Duodenal mucosa (tissue), 2 donors: ENCODE measurements at regions not wholly inside any gene's neighbourhood (a gene's known extent, or its start where the extent isn't known, plus 50 kb on each side); places are given as distances from the start of the nearest gene placed in this dataset.
"Not testable (repeated sequence)": the region's sequence is repeated elsewhere in the genome, so short reads cannot be mapped to it uniquely, and the experiment has no call there.

Experiments
- H3K27ac ChIP-seq: one replicate; pipeline ENCODE4 v1.7.0; 2013; ENCODE audit warnings: low read depth, low read length
- H3K27me3 ChIP-seq, 2 donors: one replicate each; pipeline ENCODE4 v1.7.0; 2013; ENCODE audit warnings: low read length in 2 of 2, control low read depth in 1 of 2; ENCODE audit not compliant: insufficient read depth in 2 of 2, control insufficient read depth in 1 of 2
- H3K36me3 ChIP-seq, 2 donors: one replicate each; pipeline ENCODE4 v1.7.0; 2013; ENCODE audit warnings: low read length in 2 of 2, control low read depth in 1 of 2; ENCODE audit not compliant: insufficient read depth in 2 of 2, control insufficient read depth in 1 of 2
- H3K4me1 ChIP-seq, 2 donors: one replicate each; pipeline ENCODE4 v1.7.0; 2013; ENCODE audit warnings: low read length in 2 of 2, control low read depth in 1 of 2; ENCODE audit not compliant: insufficient read depth in 2 of 2, control insufficient read depth in 1 of 2
- H3K4me3 ChIP-seq, 2 donors: one replicate each; pipeline ENCODE4 v1.7.0; 2013; ENCODE audit warnings: low read length in 2 of 2, low read depth in 1 of 2
- H3K9ac ChIP-seq, 2 donors: one replicate each; pipeline ENCODE4 v1.7.0; 2013; ENCODE audit warnings: low read length in 2 of 2, low read depth in 1 of 2
- H3K9me3 ChIP-seq, 2 donors: one replicate each; pipeline ENCODE4 v1.7.0; 2013; ENCODE audit warnings: low read length in 2 of 2, control low read depth in 1 of 2; ENCODE audit not compliant: control insufficient read depth in 1 of 2

DNA sequence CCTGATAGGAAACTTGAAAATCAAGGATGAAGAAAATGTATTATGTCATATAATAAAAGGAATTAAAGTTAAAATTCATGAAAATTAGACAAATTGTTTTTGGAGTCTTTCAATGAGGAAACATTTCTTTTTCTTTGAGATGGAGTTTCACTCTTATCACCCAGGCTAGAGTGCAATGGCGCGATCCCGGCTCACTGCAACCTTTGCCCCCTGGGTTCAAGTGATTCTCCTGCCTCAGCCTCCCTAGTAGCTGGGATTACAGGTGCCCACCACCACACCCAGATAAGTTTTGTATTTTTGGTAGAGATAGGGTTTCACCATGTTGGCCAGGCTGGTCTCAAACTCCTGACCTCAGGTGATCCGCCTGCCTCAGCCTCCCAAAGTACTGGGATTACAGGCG, 285.7 kb downstream of the CYRIA start:
- H3K4me3 ChIP-seq, H3K9ac ChIP-seq, H3K9me3 ChIP-seq, H3K4me1 ChIP-seq, H3K27ac ChIP-seq, H3K27me3 ChIP-seq, H3K36me3 ChIP-seq: not testable (repeated sequence)

GRCh38 chr2:16379061-16379460, 286.6 kb downstream of the CYRIA start:
- H3K36me3 ChIP-seq, H3K9me3 ChIP-seq, H3K4me3 ChIP-seq, H3K9ac ChIP-seq, H3K27ac ChIP-seq, H3K27me3 ChIP-seq, H3K4me1 ChIP-seq: not testable (repeated sequence)

DNA sequence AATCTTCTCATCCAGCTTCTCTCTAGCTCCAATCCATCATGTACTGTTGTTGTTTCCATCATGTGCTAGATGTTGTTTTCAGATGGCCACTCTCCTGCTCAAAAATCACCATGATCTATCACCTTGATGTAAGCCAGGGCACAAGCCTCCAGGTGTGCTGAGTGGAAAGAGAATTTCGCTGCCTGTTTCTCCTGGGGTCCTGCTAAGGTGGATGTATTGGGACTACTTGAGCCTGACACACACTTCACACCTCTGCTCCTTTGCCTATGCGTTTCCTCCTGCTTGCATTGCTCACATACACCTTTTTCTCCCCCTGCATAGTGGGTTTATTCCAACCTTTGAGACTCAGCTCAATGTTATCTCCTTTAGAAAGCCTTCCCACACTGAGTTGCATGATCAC, 287.6 kb downstream of the CYRIA start:
- Histone ChIP-seq H3K27ac (no peak overlapping the region), H3K4me3 (no peak overlapping the region), H3K9me3 (no peaks in the 10 kb centered on the region), H3K9ac (no peak overlapping the region), H3K36me3 (no peaks in the 10 kb centered on the region), H3K4me1 (no peaks in the 10 kb centered on the region), H3K27me3 (no peaks in the 10 kb centered on the region)

DNA sequence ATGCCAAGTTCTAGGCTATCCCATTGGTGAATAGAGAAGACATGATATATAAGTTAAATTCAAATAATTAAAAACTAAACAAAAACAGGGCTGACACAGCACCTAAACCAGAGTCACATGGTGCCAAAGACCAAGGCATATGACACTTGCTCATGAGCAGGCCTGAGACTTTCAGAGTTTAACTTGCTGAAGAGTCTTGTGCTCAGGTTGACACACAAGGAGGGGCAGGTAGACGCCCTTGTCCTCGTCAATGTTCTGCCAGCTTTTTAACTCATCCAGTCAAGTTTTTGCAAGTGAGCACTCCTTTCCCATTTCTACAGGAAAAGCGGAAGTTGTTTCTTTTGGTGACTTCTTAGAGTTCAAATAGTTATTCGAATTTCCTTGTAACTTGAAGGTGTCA, 289.7 kb downstream of the CYRIA start:
- no peak overlapping the region for H3K4me3 ChIP-seq
- no peak overlapping the region for H3K9ac ChIP-seq
- no peak overlapping the region for H3K27ac ChIP-seq
- no peaks in the 10 kb centered on the region for H3K9me3 ChIP-seq
- no peaks in the 10 kb centered on the region for H3K4me1 ChIP-seq
- no peaks in the 10 kb centered on the region for H3K27me3 ChIP-seq
- H3K36me3 ChIP-seq = no peaks in the 10 kb centered on the region

DNA sequence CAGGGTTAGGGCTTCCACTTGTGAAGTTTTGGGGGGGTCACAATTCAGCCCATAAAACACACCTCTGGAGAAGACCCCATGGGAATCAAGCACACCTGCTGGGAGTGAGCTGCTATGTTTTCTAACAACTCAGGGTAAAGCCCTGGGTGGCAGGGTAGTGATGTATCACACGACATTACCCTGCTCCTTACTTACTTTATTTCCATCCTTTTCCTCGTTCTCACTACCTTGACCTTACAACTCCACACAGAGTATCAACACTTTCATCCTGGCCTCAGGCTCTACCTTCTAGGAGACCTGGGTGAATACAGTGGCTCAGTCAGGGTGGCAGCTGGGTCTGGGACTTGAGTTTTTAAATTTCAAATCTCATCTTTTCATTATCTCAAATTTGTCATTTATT, 290.3 kb downstream of the CYRIA start:
- no peaks in the 10 kb centered on the region for H3K36me3 ChIP-seq
- H3K4me3 ChIP-seq = no peak overlapping the region
- no peaks in the 10 kb centered on the region for H3K4me1 ChIP-seq
- H3K9ac ChIP-seq = no peak overlapping the region
- no peak overlapping the region for H3K27ac ChIP-seq
- H3K9me3 ChIP-seq = no peaks in the 10 kb centered on the region
- no peaks in the 10 kb centered on the region for H3K27me3 ChIP-seq

GRCh38 chr2:16374671-16375070, 291.0 kb downstream of the CYRIA start:
- no peaks in the 10 kb centered on the region for H3K27me3 ChIP-seq
- no peaks in the 10 kb centered on the region for H3K9me3 ChIP-seq
- no peak overlapping the region for H3K9ac ChIP-seq
- H3K36me3 ChIP-seq = no peaks in the 10 kb centered on the region
- H3K4me1 ChIP-seq = no peaks in the 10 kb centered on the region
- H3K4me3 ChIP-seq = no peak overlapping the region
- no peak overlapping the region for H3K27ac ChIP-seq

DNA sequence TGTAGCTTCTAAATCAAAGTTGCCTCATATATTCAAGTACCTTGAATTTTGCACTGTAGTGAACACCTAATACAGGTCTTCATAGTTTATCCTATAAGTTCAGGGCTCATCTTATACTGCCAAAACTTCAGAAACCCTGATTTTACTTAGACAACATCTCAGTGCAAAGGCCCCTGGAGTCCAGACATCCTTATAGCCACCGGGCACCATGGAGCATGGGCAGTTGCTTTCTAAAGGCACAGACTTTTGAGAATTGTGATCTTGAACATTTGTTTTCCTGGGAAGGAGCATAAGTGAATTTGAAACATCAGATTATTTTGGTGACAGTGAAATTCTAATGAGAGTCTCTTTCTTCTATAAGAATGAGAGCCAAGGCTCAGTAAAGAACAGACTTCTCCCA, 292.3 kb downstream of the CYRIA start:
- no peaks in the 10 kb centered on the region for H3K36me3 ChIP-seq
- no peaks in the 10 kb centered on the region for H3K9me3 ChIP-seq
- no peak overlapping the region for H3K27ac ChIP-seq
- H3K4me1 ChIP-seq = no peaks in the 10 kb centered on the region
- no peak overlapping the region for H3K4me3 ChIP-seq
- H3K27me3 ChIP-seq = no peaks in the 10 kb centered on the region
- H3K9ac ChIP-seq = no peak overlapping the region

DNA sequence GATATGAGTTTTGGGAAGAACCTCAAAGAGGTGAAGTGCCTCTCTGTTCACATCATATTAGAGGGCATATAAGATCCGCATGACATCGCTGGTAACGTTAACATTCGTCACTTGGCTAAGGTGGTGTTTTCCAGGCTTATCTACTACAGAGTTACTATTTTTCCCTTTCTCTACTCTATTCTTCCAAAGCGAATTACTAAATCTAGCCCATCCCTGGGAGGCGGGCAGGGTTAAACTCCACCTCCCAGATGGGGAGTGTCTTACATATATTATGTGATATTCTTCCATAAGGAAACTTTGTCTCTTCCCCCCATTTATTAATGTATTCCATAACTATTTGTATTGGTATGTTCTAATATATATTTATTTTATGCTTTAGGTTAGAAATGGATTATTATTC, 293.9 kb downstream of the CYRIA start:
- H3K4me3 ChIP-seq = no peak overlapping the region
- H3K4me1 ChIP-seq = no peaks in the 10 kb centered on the region
- no peaks in the 10 kb centered on the region for H3K27me3 ChIP-seq
- H3K36me3 ChIP-seq = no peaks in the 10 kb centered on the region
- no peak overlapping the region for H3K27ac ChIP-seq
- no peak overlapping the region for H3K9ac ChIP-seq
- no peaks in the 10 kb centered on the region for H3K9me3 ChIP-seq

GRCh38 chr2:16368951-16369350, 296.7 kb downstream of the CYRIA start:
- no peak overlapping the region for H3K9ac ChIP-seq
- no peak overlapping the region for H3K27ac ChIP-seq
- H3K4me1 ChIP-seq = no peaks in the 10 kb centered on the region
- no peaks in the 10 kb centered on the region for H3K27me3 ChIP-seq
- H3K9me3 ChIP-seq = no peaks in the 10 kb centered on the region
- no peak overlapping the region for H3K4me3 ChIP-seq
- no peaks in the 10 kb centered on the region for H3K36me3 ChIP-seq

DNA sequence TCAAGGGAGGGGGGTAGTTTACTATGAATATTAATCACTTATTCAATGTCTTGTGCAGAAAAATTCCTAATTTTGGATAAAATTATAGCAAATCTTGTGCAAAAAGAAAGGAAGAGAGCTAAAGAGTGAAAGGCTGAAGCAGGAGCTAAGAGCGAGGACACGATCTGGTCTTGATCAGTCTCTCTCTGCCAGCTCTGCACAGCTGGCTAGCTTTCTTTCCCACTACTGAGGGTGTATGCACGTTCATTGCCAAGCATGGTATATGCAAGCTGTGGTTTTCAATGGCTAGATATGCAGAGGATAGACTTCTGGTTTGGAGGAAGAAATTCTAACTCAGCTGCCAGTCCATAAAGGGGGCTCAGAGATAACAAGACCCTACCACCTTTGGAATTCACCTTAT, 297.3 kb downstream of the CYRIA start:
- Histone ChIP-seq H3K27me3 (no peaks in the 10 kb centered on the region), H3K36me3 (no peaks in the 10 kb centered on the region), H3K4me3 (no peak overlapping the region), H3K4me1 (no peaks in the 10 kb centered on the region), H3K9ac (no peak overlapping the region), H3K27ac (no peak overlapping the region), H3K9me3 (no peaks in the 10 kb centered on the region)

DNA sequence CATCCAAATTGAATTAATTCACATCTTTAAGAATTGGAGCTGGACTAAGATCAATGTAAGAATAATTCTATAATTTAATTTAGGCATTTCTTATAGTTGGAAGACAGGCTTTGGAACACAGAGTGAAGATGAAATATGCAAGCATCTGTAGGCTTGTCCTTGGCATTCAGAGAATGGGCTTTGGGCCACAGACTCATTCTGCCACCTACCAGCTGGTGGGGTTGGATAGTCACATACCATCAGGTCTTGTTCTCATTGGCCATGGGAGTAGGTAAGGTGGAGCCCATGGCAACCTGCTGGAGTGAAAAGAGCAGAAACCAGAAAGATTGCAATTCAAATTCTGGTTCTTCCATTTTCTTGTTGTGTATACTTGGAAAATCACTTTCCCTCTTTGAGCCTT, 300.3 kb downstream of the CYRIA start:
- Histone ChIP-seq H3K4me3 (no peak overlapping the region), H3K27ac (no peak overlapping the region), H3K9me3 (no peaks in the 10 kb centered on the region), H3K36me3 (no peaks in the 10 kb centered on the region), H3K4me1 (no peaks in the 10 kb centered on the region), H3K27me3 (no peaks in the 10 kb centered on the region), H3K9ac (no peak overlapping the region)
